ENCODE measurements at regions not wholly inside any gene's neighbourhood (a gene's known extent, or its start where the extent isn't known, plus 50 kb on each side); places are given as distances from the start of the nearest gene placed in this dataset.
A peak's percentile ranks its signal among the peaks of the same experiment; 100 is the strongest.

GRCh38 chr16:85519540-85520231 lies 93.4 kb upstream of the GSE1 start:
- DNase-seq, result no peak

- no peak for DNase-seq
Observed at GRCh38 chr16:85520853-85521521, 92.1 kb upstream of the GSE1 start.

- peak; percentile 28 for DNase-seq
Observed at GRCh38 chr16:85521552-85522307, 91.4 kb upstream of the GSE1 start.

GRCh38 chr16:85522308-85522841 lies 90.7 kb upstream of the GSE1 start:
- no peak for DNase-seq

- peak; percentile 92 for DNase-seq
Observed at GRCh38 chr16:85522842-85523601, 90.1 kb upstream of the GSE1 start.

- DNase-seq, result peak; percentile 80
Observed at GRCh38 chr16:85523602-85524364, 89.3 kb upstream of the GSE1 start.

GRCh38 chr16:85524365-85524629 lies 88.8 kb upstream of the GSE1 start:
- peak; percentile 74 for DNase-seq

- peak; percentile 92 for DNase-seq
Observed at GRCh38 chr16:85524630-85525419, 88.3 kb upstream of the GSE1 start.

GRCh38 chr16:85525420-85526184 lies 87.5 kb upstream of the GSE1 start:
- no peak for DNase-seq

GRCh38 chr16:85526185-85526974 lies 86.7 kb upstream of the GSE1 start:
- DNase-seq, result no peak

GRCh38 chr16:85527042-85527766 lies 85.9 kb upstream of the GSE1 start:
- DNase-seq, result no peak

GRCh38 chr16:85527767-85528297 lies 85.3 kb upstream of the GSE1 start:
- DNase-seq, result no peak

GRCh38 chr16:85528528-85529387 lies 84.4 kb upstream of the GSE1 start:
- no peak for DNase-seq

GRCh38 chr16:85529489-85530369 lies 83.4 kb upstream of the GSE1 start:
- no peak for DNase-seq

- DNase-seq, result no peak
Observed at GRCh38 chr16:85530370-85530739, 82.8 kb upstream of the GSE1 start.

- DNase-seq, result no peak
Observed at GRCh38 chr16:85531516-85531915, 81.6 kb upstream of the GSE1 start.

- no peak for DNase-seq
Observed at GRCh38 chr16:85532147-85532546, 81.0 kb upstream of the GSE1 start.
